Ectodermal cell (in vitro differentiated cells): ENCODE measurements at regions not wholly inside any gene's neighbourhood (a gene's known extent, or its start where the extent isn't known, plus 50 kb on each side); places are given as distances from the start of the nearest gene placed in this dataset.

Source experiments
- H3K27ac ChIP-seq: 2 replicates; pipeline ENCODE4 v1.7.0; 2013; ENCODE audit warnings: mild to moderate bottlenecking, low read depth, low read length; ENCODE audit not compliant: insufficient read depth, poor library complexity, severe bottlenecking
- H3K27me3 ChIP-seq: 2 replicates; pipeline ENCODE4 v1.7.0; 2013; ENCODE audit warnings: mild to moderate bottlenecking, low read length; ENCODE audit not compliant: insufficient read depth, control insufficient read depth, poor library complexity, severe bottlenecking
- H3K36me3 ChIP-seq: one replicate; pipeline ENCODE4 v1.7.0; 2013; ENCODE audit warnings: low read length; ENCODE audit not compliant: control insufficient read depth, insufficient read depth
- H3K4me1 ChIP-seq: one replicate; pipeline ENCODE4 v1.7.0; 2013; ENCODE audit warnings: low read length; ENCODE audit not compliant: control insufficient read depth, insufficient read depth
- H3K4me3 ChIP-seq: 2 replicates; pipeline ENCODE4 v1.7.0; 2013; ENCODE audit warnings: low read depth, low read length, control low read depth; ENCODE audit not compliant: insufficient read depth
- H3K9me3 ChIP-seq: 2 replicates; pipeline ENCODE4 v1.7.0; 2013; ENCODE audit warnings: mild to moderate bottlenecking, low read length, moderate library complexity; ENCODE audit not compliant: control insufficient read depth
- WGBS, 2 experiments: methylation state at CpG; one replicate each; pipeline ENCODE4 v1.1.7; 2013; ENCODE audit warnings: missing lambda C conversion rate in 2 of 2; 5-methylcytosine and 5-hydroxymethylcytosine counted together

DNA sequence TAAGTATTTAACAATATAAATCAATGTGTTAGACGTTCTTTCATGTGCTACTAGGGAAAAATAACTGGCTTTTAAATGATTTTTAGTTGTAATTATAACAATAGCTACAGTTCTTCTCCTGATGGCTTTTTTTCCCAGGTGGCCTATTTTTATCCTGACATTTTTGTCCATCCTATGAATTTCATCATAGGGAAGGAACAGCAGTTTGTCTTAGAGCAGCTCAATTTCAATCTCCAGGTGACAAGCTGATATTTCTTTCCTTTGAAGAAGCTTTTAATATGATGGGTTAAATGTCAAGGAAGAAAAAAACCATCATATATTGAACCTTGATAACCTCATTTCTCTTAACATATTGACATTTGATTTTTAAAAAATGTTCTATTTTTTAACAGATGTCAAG is 163.0 kb upstream of the AGA start:
- Histone ChIP-seq H3K27ac (no peak overlapping the region), H3K27me3 (no peaks in the 10 kb centered on the region), H3K9me3 (no peaks in the 10 kb centered on the region)

DNA sequence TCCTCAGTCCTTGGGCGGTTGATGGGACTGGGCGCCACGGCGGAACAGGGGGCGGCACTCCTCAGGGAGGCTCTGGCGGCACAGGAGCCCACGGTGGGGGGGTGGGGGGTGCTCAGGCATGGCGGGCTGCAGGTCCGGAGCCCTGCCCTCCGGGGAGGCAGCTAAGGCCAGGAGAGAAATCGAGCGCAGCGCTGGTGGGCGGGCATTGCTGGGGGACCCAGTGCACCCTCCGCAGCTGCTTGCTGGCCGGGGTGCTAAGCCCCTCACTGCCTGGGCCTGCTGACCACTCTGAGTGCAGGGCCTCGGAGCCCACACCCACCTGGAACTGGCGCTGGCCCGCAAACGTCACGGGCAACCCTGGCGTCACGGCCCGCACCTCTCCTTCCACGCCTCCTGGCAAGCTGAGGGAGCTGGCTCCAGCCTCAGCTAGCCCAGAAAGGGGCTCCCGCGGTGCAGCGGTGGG is 164.9 kb upstream of the AGA start:
- Histone ChIP-seq H3K27me3 (no peaks in the 10 kb centered on the region), H3K9me3 (no peaks in the 10 kb centered on the region), H3K4me3 (no peak overlapping the region), H3K36me3 (no peaks in the 10 kb centered on the region), H3K4me1 (no peaks in the 10 kb centered on the region), H3K27ac (no peak overlapping the region)
- 94 to 96% methylated on average over 28 of the region's 28 CpGs for whole genome bisulfite sequencing, 2 experiments

More for the DNA sequence above, 163.0 kb upstream of the AGA start:
- WGBS, 2 experiments, result no CpG with 5 or more reads among the region's 1 CpG
- Histone ChIP-seq H3K36me3 (no peaks in the 10 kb centered on the region), H3K4me3 (no peak overlapping the region), H3K4me1 (no peaks in the 10 kb centered on the region)

DNA sequence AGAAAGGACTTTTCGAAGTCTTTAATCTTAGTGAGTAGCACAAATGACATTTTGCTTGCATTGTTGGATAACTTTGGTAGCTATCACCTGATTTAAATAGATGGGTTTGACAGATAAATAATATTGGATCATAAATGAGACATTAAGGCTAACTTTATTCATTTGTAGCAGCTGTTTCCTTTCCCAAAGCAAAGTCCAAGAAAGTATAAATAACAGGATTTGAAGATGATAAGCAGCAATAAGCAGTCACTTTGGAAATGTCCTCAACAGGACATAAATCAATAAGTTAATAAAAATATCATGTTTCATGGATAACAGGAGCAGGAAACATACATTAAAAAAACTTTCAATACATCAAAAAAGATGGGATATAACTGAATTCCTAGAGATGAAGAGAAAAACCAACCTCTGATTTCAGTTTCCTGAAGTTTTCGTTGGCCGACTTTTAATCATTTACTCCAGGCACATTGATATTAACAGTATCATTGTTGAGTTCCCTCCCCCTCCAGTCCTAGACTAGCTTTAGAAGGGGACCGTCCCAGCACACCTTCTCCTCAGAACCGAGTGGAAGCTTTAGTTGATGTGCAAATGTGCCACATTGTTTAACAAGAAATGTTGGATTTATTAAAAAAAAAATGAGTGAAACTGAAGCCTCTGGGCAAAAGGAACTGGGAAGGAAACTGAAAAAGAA is 169.9 kb upstream of the AGA start:
- Histone ChIP-seq H3K9me3 (no peaks in the 10 kb centered on the region), H3K27me3 (no peaks in the 10 kb centered on the region), H3K36me3 (no peaks in the 10 kb centered on the region), H3K4me1 (no peaks in the 10 kb centered on the region), H3K27ac (no peak overlapping the region), H3K4me3 (no peak overlapping the region)
- WGBS, 2 experiments, result 85 to 90% methylated on average over 5 of the region's 5 CpGs

DNA sequence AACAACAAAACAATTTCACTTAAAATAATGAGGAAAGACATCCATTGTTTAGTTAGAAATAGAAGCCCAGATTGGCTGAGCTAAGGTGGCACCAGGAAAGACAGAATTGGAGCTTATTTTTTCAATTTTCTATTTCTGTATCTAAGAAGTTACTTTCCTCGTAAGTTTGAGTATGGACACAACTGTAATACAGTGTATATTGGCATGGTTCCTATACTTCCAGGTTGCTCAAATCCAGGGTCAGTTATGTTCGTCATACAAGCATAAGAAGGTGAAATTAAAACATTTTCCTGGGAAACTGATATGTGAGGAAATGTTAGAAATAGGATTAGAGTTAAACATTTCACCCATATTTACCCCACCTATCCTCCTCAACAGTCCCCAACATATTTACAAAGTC is 170.4 kb upstream of the AGA start:
- 83 to 93% methylated on average over 2 of the region's 2 CpGs for WGBS, 2 experiments
- no peaks in the 10 kb centered on the region for H3K4me1 ChIP-seq
- H3K36me3 ChIP-seq, result no peaks in the 10 kb centered on the region
- no peak overlapping the region for H3K4me3 ChIP-seq
- H3K9me3 ChIP-seq, result no peaks in the 10 kb centered on the region
- no peaks in the 10 kb centered on the region for H3K27me3 ChIP-seq
- no peak overlapping the region for H3K27ac ChIP-seq

DNA sequence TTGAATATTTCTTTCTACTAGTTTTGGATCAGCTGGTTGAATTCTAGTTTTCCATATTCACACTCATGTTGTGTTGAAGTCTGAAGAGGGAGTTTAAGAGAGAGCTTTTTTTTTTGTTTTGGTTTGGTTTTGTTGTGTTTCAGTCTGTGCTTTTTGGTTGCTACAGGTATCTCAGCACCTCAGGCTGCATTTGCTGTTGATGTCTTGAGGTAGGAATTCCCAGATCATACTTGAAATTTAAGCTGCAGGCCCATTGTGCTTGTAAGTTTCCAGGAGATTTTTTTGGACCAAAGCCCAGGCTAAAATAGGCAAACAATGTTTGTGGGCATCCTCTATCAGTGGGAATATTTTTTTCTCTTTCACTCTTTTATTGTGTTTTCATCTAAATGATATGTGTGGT is 190.2 kb upstream of the AGA start:
- H3K27ac ChIP-seq, result no peak overlapping the region
- no peaks in the 10 kb centered on the region for H3K4me1 ChIP-seq
- no peaks in the 10 kb centered on the region for H3K27me3 ChIP-seq
- H3K4me3 ChIP-seq, result no peak overlapping the region
- H3K9me3 ChIP-seq, result no peaks in the 10 kb centered on the region
- no peaks in the 10 kb centered on the region for H3K36me3 ChIP-seq

DNA sequence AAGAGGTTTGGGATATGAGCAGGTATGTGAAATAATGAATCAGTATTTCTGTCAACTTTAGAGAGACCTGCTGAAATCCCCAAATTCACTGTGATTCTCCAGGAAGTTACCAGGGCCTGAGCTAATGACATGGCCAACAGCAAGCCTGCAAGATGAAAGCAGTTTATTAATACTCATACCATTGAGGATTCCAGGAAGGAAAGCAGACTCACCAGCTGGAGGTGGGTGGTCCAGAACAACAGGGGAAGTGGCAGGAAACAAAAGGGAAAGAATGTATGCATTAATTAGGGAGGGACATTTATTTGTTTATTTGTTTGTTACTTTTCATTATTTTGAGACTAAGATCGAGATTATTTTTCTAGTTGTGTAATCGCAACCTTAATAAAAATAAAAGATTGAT is 196.6 kb upstream of the AGA start:
- Histone ChIP-seq H3K4me1 (no peaks in the 10 kb centered on the region), H3K27me3 (no peaks in the 10 kb centered on the region), H3K4me3 (no peak overlapping the region), H3K27ac (no peak overlapping the region), H3K36me3 (no peaks in the 10 kb centered on the region), H3K9me3 (no peaks in the 10 kb centered on the region)
- 100% methylated on average over 1 of the region's 2 CpGs; no CpG with 5 or more reads in 1 of the 2 experiments for WGBS, 2 experiments

DNA sequence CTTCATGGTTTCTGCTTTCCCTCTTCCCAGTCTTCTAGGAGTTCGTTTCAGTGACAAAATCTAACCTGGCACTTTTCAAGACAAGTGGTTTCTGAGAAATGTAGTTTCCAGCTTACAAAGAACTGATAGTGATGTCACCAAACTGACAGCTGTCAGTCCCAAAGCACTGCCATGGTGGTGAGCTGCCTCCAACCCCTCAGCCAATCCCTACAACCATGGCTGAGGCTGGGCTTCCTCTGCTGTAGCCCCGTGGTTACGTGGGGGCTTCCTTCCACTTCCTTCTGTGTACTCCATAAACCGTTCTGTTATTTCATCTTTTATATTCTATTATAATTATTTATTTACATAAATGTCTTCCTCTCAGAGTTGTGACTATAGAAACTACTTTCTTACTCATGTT is 198.6 kb upstream of the AGA start:
- H3K4me3 ChIP-seq, result no peak overlapping the region
- H3K9me3 ChIP-seq, result no peaks in the 10 kb centered on the region
- H3K36me3 ChIP-seq, result no peaks in the 10 kb centered on the region
- no peaks in the 10 kb centered on the region for H3K27me3 ChIP-seq
- 73 to 76% methylated on average over 2 to 4 of the region's 4 CpGs for WGBS, 2 experiments
- no peak overlapping the region for H3K27ac ChIP-seq
- no peaks in the 10 kb centered on the region for H3K4me1 ChIP-seq

DNA sequence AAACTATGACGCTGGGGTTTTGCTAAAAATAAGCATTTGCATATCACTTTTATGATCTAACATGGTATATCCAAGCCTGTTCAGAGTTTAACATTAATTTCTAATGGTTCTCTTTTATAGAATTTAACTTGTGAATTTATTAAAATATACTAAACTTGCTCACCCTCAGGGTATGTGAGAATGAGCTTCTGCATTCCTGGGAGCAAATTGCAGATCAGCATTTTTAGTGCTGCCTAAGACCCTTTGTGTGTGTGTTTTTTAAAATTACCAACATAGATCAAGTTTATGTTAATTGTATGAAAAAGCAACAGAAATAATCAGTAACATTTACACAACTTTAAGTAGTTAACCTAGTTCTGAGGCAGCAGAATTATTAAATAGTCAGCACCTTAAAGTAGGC is 218.0 kb upstream of the AGA start:
- no peaks in the 10 kb centered on the region for H3K4me1 ChIP-seq
- H3K27me3 ChIP-seq, result no peaks in the 10 kb centered on the region
- no peaks in the 10 kb centered on the region for H3K9me3 ChIP-seq
- no CpG with 5 or more reads among the region's 1 CpG for WGBS, 2 experiments
- H3K36me3 ChIP-seq, result no peaks in the 10 kb centered on the region
- H3K27ac ChIP-seq, result no peak overlapping the region
- no peak overlapping the region for H3K4me3 ChIP-seq

DNA sequence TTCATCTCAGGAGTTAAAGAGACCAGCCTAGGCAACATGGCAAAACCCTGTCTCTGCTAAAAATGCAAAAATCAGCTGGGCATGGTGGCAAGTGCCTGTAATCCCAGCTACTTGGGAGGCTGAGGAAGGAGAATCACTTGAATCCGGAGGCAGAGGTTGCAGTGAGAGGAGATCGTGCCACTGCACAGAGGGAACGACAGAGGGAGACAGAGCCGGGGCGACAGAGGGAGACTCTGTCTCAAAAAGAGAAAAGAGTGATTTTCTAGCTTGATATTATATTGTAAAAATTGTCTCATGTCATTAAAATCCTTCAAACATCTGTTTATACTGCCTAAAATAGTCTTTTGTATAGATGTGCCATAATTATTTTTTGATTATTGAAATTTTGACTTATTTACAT is 225.4 kb upstream of the AGA start:
- Histone ChIP-seq H3K4me1 (no peaks in the 10 kb centered on the region), H3K9me3 (no peaks in the 10 kb centered on the region), H3K36me3 (no peaks in the 10 kb centered on the region), H3K27me3 (no peaks in the 10 kb centered on the region), H3K27ac (no peak overlapping the region), H3K4me3 (no peak overlapping the region)
- WGBS, 2 experiments, result 72 to 74% methylated on average over 5 of the region's 5 CpGs

DNA sequence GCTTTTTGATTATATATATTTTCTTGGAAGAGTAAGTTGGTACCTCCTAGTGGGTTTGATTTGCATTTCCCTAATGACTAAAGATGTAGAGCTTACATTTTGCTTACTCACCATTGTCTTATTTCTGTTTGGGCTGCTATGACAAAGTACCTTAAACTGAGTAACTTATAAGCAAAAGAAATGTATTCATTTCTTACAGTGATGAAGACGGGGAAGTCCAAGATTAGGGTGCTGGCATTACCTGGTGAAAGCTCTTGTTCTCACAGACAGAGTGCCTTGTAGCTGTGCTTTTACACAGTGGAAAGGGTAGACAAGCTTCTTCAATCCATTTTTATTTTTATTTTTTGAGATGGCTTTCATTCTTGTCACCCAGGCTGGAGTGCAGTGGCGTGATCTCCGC is 229.2 kb upstream of the AGA start:
- H3K27ac ChIP-seq, result no peak overlapping the region
- H3K36me3 ChIP-seq, result no peaks in the 10 kb centered on the region
- H3K9me3 ChIP-seq, result no peaks in the 10 kb centered on the region
- no peaks in the 10 kb centered on the region for H3K4me1 ChIP-seq
- H3K27me3 ChIP-seq, result no peaks in the 10 kb centered on the region
- WGBS, 2 experiments, result 88 to 97% methylated on average over 3 of the region's 3 CpGs
- H3K4me3 ChIP-seq, result no peak overlapping the region

DNA sequence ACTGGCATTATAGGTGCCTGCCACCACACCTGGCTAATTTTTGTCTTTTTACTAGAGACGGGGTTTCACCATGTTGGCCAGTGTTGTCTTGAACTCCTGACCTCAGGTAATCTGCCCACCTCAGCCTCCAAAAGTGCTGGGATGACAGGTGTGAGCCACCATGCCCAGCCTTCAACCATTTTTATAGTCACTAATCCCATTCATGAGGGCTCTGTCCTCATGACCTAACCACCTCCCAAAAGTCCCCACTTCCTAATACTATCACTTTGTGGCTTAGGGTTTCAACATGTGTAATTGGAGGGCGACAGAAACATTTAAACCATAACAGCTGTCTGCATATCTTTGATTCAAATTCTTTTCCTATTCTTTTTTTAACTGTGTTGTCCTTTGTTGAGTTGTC is 229.6 kb upstream of the AGA start:
- H3K9me3 ChIP-seq, result no peaks in the 10 kb centered on the region
- no peaks in the 10 kb centered on the region for H3K27me3 ChIP-seq
- no peaks in the 10 kb centered on the region for H3K4me1 ChIP-seq
- no peaks in the 10 kb centered on the region for H3K36me3 ChIP-seq
- H3K4me3 ChIP-seq, result no peak overlapping the region
- 91 to 93% methylated on average over 2 of the region's 2 CpGs for WGBS, 2 experiments
- no peak overlapping the region for H3K27ac ChIP-seq
